Amniotic stem cell (primary cell): ENCODE measurements at regions not wholly inside any gene's neighbourhood (a gene's known extent, or its start where the extent isn't known, plus 50 kb on each side); places are given as distances from the start of the nearest gene placed in this dataset.

Experiments
- DNase-seq: peaks from one replicate; lab custom pipeline; 2025; lab: John Stamatoyannopoulos, UW

- no peak for DNase-seq
Measured at GRCh38 chr10:3625959-3626751, 158.9 kb downstream of the KLF6 start.

GRCh38 chr10:3624367-3624766 lies 160.6 kb downstream of the KLF6 start:
- DNase-seq: no peak

- DNase-seq: peak; percentile 24
Measured at GRCh38 chr10:3623746-3624145, 161.3 kb downstream of the KLF6 start.

- no peak for DNase-seq
Measured at GRCh38 chr10:3622845-3623621, 162.0 kb downstream of the KLF6 start.

GRCh38 chr10:3622427-3622826 lies 162.6 kb downstream of the KLF6 start:
- no peak for DNase-seq

GRCh38 chr10:3620818-3621217 lies 164.2 kb downstream of the KLF6 start:
- no peak for DNase-seq

GRCh38 chr10:3619241-3619640 lies 165.8 kb downstream of the KLF6 start:
- DNase-seq: no peak

GRCh38 chr10:3616880-3617279 lies 168.1 kb downstream of the KLF6 start:
- no peak for DNase-seq

GRCh38 chr10:3613318-3613717 lies 171.7 kb downstream of the KLF6 start:
- no peak for DNase-seq

GRCh38 chr10:3612183-3613001 lies 172.6 kb downstream of the KLF6 start:
- no peak for DNase-seq

- no peak for DNase-seq
Measured at GRCh38 chr10:3606309-3606708, 178.7 kb downstream of the KLF6 start.

- no peak for DNase-seq
Measured at GRCh38 chr10:3605882-3606281, 179.1 kb downstream of the KLF6 start.

GRCh38 chr10:3595736-3596135 lies 189.3 kb downstream of the KLF6 start:
- DNase-seq: no peak

GRCh38 chr10:3593611-3594010 lies 191.4 kb downstream of the KLF6 start:
- no peak for DNase-seq

GRCh38 chr10:3592424-3592823 lies 192.6 kb downstream of the KLF6 start:
- DNase-seq: no peak

- DNase-seq: no peak
Measured at GRCh38 chr10:3588816-3589215, 196.2 kb downstream of the KLF6 start.

GRCh38 chr10:3588346-3588745 lies 196.7 kb downstream of the KLF6 start:
- no peak for DNase-seq

- no peak for DNase-seq
Measured at GRCh38 chr10:3584926-3585784, 199.9 kb downstream of the KLF6 start.

- DNase-seq: no peak
Measured at GRCh38 chr10:3580565-3580964, 204.4 kb downstream of the KLF6 start.

- DNase-seq: no peak
Measured at GRCh38 chr10:3579845-3580244, 205.2 kb downstream of the KLF6 start.

GRCh38 chr10:3578682-3579081 lies 206.3 kb downstream of the KLF6 start:
- DNase-seq: no peak

- DNase-seq: no peak
Measured at GRCh38 chr10:3578159-3578558, 206.8 kb downstream of the KLF6 start.
